WTC11 (cell line): ENCODE measurements at regions not wholly inside any gene's neighbourhood (a gene's known extent, or its start where the extent isn't known, plus 50 kb on each side); places are given as distances from the start of the nearest gene placed in this dataset.

Source experiments
- ZNF416 ChIP-seq: fragments of 250-450 bp; sonication (Bioruptor Pico); IDR thresholded peaks from 2 replicates; pipeline ENCODE4 v1.9.0; 2021; ENCODE audit warnings: mild to moderate bottlenecking, inconsistent platforms
- TF ChIP-seq, protein P1 (sequence below): fragments of 200-600 bp; IDR thresholded peaks from 2 replicates; pipeline ENCODE4 v1.8.0; 2022; ENCODE audit warnings: antibody characterized with exemption

- TF ChIP-seq ZNF416: no peak
- TF ChIP-seq, protein P1, sequence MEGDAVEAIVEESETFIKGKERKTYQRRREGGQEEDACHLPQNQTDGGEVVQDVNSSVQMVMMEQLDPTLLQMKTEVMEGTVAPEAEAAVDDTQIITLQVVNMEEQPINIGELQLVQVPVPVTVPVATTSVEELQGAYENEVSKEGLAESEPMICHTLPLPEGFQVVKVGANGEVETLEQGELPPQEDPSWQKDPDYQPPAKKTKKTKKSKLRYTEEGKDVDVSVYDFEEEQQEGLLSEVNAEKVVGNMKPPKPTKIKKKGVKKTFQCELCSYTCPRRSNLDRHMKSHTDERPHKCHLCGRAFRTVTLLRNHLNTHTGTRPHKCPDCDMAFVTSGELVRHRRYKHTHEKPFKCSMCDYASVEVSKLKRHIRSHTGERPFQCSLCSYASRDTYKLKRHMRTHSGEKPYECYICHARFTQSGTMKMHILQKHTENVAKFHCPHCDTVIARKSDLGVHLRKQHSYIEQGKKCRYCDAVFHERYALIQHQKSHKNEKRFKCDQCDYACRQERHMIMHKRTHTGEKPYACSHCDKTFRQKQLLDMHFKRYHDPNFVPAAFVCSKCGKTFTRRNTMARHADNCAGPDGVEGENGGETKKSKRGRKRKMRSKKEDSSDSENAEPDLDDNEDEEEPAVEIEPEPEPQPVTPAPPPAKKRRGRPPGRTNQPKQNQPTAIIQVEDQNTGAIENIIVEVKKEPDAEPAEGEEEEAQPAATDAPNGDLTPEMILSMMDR: no peak
These were observed 97.5 kb upstream of the SPATS2L start for GRCh38 chr2:200209030-200209429.
